ENCODE measurements at regions not wholly inside any gene's neighbourhood (a gene's known extent, or its start where the extent isn't known, plus 50 kb on each side); places are given as distances from the start of the nearest gene placed in this dataset.

DNA sequence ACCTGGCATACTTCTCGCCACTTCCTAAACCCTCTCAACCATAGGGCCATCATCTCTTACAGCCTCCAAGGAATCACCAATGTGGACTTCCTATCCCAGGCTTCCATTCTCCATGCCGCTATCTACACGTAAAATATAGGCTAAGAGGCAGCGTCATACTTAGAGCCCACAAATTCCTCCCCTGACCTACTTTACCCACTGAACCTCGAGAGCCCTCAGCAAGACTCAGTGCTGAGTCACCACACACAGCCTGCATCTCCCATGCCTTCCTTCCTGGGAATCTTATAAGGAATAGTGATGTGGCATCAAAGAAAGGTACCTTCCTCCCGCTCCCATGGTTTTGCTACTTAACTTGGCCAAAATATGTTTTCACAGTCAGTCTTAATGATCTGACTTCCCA lies 435.6 kb upstream of the NFE2L3 start:
- Histone ChIP-seq H3K36me3 (ENCODE audit: insufficient read depth, low read length) (no peaks in the 10 kb centered on the region), H2AFZ (ENCODE audit: low read length) (no peak overlapping the region), H3K9me3 (ENCODE audit: low read length) (no peaks in the 10 kb centered on the region)

DNA sequence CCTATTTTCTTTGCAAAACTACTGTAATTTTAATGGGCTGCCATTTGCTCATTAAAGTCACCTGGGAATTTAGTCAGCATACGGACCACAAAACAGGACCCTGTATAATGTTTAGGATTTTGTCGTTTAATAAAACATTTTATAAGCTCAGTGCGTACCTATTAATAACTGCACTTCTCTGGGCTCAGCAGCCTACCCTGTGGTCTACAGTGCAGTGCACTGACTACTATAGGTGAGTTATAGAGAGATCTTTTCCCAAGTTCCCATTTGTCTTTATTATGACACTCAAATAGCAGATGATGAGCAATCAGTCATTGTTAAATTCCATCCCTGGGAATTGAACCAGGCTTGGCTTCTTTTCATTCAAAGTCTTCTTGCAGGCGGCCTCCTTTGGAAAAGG lies 433.4 kb upstream of the NFE2L3 start:
- Histone ChIP-seq H3K36me3 (ENCODE audit: insufficient read depth, low read length) (no peaks in the 10 kb centered on the region), H2AFZ (ENCODE audit: low read length) (no peak overlapping the region), H3K9me3 (ENCODE audit: low read length) (no peaks in the 10 kb centered on the region), H3K27ac (ENCODE audit: low read length) (no peak overlapping the region), H3K79me2 (ENCODE audit: low read length) (no peaks in the 10 kb centered on the region), H3K27me3 (ENCODE audit: low read length) (no peaks in the 10 kb centered on the region), H3K4me1 (ENCODE audit: low read length) (no peaks in the 10 kb centered on the region), H3K4me3 (ENCODE audit: low read length) (no peak overlapping the region), H3K9ac (ENCODE audit: low read length) (no peak overlapping the region), H3K4me2 (ENCODE audit: low read depth, low read length, poor library complexity, severe bottlenecking) (no peak overlapping the region), H3K9me2 (replicated peaks; ENCODE audit: insufficient read depth, low read length) (no peaks in the 10 kb centered on the region), H4K20me1 (ENCODE audit: insufficient read depth, low read depth, low read length) (no peaks in the 10 kb centered on the region)
- DNase-seq, result no peak

More for the DNA sequence above, 435.6 kb upstream of the NFE2L3 start:
- Histone ChIP-seq H3K4me3 (ENCODE audit: low read length) (no peak overlapping the region), H3K9me2 (replicated peaks; ENCODE audit: insufficient read depth, low read length) (no peaks in the 10 kb centered on the region), H3K27me3 (ENCODE audit: low read length) (no peaks in the 10 kb centered on the region), H4K20me1 (ENCODE audit: insufficient read depth, low read depth, low read length) (no peaks in the 10 kb centered on the region), H3K4me2 (ENCODE audit: low read depth, low read length, poor library complexity, severe bottlenecking) (no peak overlapping the region), H3K9ac (ENCODE audit: low read length) (no peak overlapping the region), H3K27ac (ENCODE audit: low read length) (no peak overlapping the region), H3K4me1 (ENCODE audit: low read length) (no peaks in the 10 kb centered on the region), H3K79me2 (ENCODE audit: low read length) (no peaks in the 10 kb centered on the region)
- no peak for DNase-seq

DNA sequence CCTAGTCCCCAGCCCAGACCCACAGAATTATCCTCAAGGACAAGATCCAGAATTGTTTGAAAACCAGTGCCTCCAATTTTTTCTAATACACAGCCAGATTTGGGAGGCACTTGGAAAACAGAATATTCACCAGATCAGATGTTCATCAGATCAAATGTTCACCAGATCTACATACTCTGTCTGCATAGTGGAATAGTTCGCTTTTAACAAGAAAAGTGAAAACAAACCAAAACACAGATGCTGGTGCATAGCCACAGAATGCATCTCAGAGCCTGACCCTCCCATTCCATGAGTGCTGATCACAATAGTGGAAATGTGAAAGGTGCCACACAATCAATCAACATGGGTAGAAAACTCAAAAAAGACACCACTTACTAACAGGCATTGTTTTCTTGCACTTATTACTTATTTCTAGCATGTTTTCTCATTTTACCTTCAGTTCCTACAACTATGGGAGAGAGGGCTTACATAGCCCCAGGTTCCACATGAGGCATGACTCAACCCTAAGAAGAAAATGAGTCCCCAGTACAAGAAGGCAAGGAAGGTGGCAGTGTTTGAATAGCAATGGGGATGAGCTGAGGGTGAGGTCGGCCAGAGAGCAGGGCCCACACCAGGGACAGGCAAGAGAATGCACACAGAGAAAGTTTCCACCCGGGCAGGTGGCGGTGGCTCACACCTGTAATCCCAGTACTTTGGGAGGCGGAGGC lies 432.7 kb upstream of the NFE2L3 start:
- Histone ChIP-seq H4K20me1 (ENCODE audit: insufficient read depth, low read depth, low read length) (no peaks in the 10 kb centered on the region), H3K4me2 (ENCODE audit: low read depth, low read length, poor library complexity, severe bottlenecking) (no peak overlapping the region), H3K4me3 (ENCODE audit: low read length) (no peak overlapping the region), H3K79me2 (ENCODE audit: low read length) (no peaks in the 10 kb centered on the region), H3K27ac (ENCODE audit: low read length) (no peak overlapping the region), H3K9me3 (ENCODE audit: low read length) (no peaks in the 10 kb centered on the region), H2AFZ (ENCODE audit: low read length) (no peak overlapping the region), H3K27me3 (ENCODE audit: low read length) (no peaks in the 10 kb centered on the region), H3K9ac (ENCODE audit: low read length) (no peak overlapping the region), H3K4me1 (ENCODE audit: low read length) (no peaks in the 10 kb centered on the region), H3K9me2 (replicated peaks; ENCODE audit: insufficient read depth, low read length) (no peaks in the 10 kb centered on the region), H3K36me3 (ENCODE audit: insufficient read depth, low read length) (no peaks in the 10 kb centered on the region)
- DNase-seq, result peak; percentile 36

DNA sequence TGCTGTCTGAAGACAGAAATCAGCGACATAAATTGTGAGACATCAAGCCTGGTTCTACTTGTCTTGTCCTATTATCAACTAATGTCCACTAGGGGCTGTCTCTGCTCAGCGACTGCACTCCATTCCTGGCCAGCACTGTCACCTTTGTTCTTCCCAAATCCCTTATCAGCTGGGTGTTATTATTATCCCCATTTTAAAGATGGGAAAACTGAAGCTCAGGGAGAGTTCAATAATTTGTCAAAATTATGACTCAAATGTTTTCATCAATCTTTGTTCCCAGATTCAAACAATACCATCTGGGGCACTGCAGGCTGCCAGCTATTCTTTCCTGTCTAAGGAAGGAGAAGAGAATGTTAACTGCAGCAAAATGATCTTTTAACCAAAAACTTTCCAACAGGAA lies 431.6 kb upstream of the NFE2L3 start:
- Histone ChIP-seq H3K4me1 (ENCODE audit: low read length) (no peaks in the 10 kb centered on the region), H3K9me2 (replicated peaks; ENCODE audit: insufficient read depth, low read length) (no peaks in the 10 kb centered on the region), H2AFZ (ENCODE audit: low read length) (no peak overlapping the region), H3K4me3 (ENCODE audit: low read length) (no peak overlapping the region), H3K27ac (ENCODE audit: low read length) (no peak overlapping the region), H4K20me1 (ENCODE audit: insufficient read depth, low read depth, low read length) (no peaks in the 10 kb centered on the region), H3K9me3 (ENCODE audit: low read length) (no peaks in the 10 kb centered on the region), H3K4me2 (ENCODE audit: low read depth, low read length, poor library complexity, severe bottlenecking) (no peak overlapping the region), H3K27me3 (ENCODE audit: low read length) (no peaks in the 10 kb centered on the region), H3K9ac (ENCODE audit: low read length) (no peak overlapping the region), H3K79me2 (ENCODE audit: low read length) (no peaks in the 10 kb centered on the region), H3K36me3 (ENCODE audit: insufficient read depth, low read length) (no peaks in the 10 kb centered on the region)
- DNase-seq, result peak; percentile 55

DNA sequence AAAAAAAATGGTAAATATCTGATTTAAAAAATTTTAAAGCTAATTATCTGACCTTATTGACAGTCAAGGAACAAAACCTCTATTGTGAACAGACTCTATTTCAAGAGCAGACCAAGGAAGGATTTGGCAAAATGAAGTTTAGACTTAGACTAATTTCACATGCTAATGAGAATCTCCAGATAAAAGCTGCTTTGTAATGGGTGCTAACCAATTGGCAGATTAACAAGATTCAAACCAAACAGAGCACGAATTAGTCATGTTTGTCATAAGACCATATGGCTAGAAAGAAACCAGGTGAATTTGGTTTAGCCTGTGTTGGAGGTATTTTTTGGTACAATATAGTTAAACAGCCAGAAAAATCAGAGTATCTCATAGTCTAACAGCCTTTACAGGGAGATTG lies 429.1 kb upstream of the NFE2L3 start:
- no peaks in the 10 kb centered on the region for H3K9me3 ChIP-seq (ENCODE audit: low read length)
- H3K27me3 ChIP-seq (ENCODE audit: low read length), result no peaks in the 10 kb centered on the region
- no peak overlapping the region for H3K27ac ChIP-seq (ENCODE audit: low read length)
- no peak overlapping the region for H2AFZ ChIP-seq (ENCODE audit: low read length)
- no peaks in the 10 kb centered on the region for H3K36me3 ChIP-seq (ENCODE audit: insufficient read depth, low read length)
- no peak overlapping the region for H3K4me2 ChIP-seq (ENCODE audit: low read depth, low read length, poor library complexity, severe bottlenecking)
- no peaks in the 10 kb centered on the region for H3K4me1 ChIP-seq (ENCODE audit: low read length)
- no peak overlapping the region for H3K4me3 ChIP-seq (ENCODE audit: low read length)
- H4K20me1 ChIP-seq (ENCODE audit: insufficient read depth, low read depth, low read length), result no peaks in the 10 kb centered on the region
- no peaks in the 10 kb centered on the region for H3K79me2 ChIP-seq (ENCODE audit: low read length)
- no peak for DNase-seq
- no peaks in the 10 kb centered on the region for H3K9me2 ChIP-seq (replicated peaks; ENCODE audit: insufficient read depth, low read length)
- H3K9ac ChIP-seq (ENCODE audit: low read length), result no peak overlapping the region

GRCh38 chr7:25725451-25725850 lies 426.5 kb upstream of the NFE2L3 start:
- H3K36me3 ChIP-seq (ENCODE audit: insufficient read depth, low read length), result no peaks in the 10 kb centered on the region
- no peaks in the 10 kb centered on the region for H3K27me3 ChIP-seq (ENCODE audit: low read length)
- no peak overlapping the region for H3K4me2 ChIP-seq (ENCODE audit: low read depth, low read length, poor library complexity, severe bottlenecking)
- no peak overlapping the region for H3K9ac ChIP-seq (ENCODE audit: low read length)
- H3K27ac ChIP-seq (ENCODE audit: low read length), result no peak overlapping the region
- H3K9me3 ChIP-seq (ENCODE audit: low read length), result no peaks in the 10 kb centered on the region
- DNase-seq, result peak; percentile 26
- H4K20me1 ChIP-seq (ENCODE audit: insufficient read depth, low read depth, low read length), result no peaks in the 10 kb centered on the region
- no peak overlapping the region for H3K4me3 ChIP-seq (ENCODE audit: low read length)
- no peaks in the 10 kb centered on the region for H3K4me1 ChIP-seq (ENCODE audit: low read length)
- H2AFZ ChIP-seq (ENCODE audit: low read length), result no peak overlapping the region
- H3K9me2 ChIP-seq (replicated peaks; ENCODE audit: insufficient read depth, low read length), result no peaks in the 10 kb centered on the region
- H3K79me2 ChIP-seq (ENCODE audit: low read length), result no peaks in the 10 kb centered on the region

GRCh38 chr7:25726170-25726780 lies 425.7 kb upstream of the NFE2L3 start:
- H4K20me1 ChIP-seq (ENCODE audit: insufficient read depth, low read depth, low read length), result no peaks in the 10 kb centered on the region
- peaks cover 4% of the 10 kb centered on the region for H3K4me1 ChIP-seq (ENCODE audit: low read length)

GRCh38 chr7:25726781-25727311 lies 425.2 kb upstream of the NFE2L3 start:
- Histone ChIP-seq H3K79me2 (ENCODE audit: low read length) (no peaks in the 10 kb centered on the region), H3K9ac (ENCODE audit: low read length) (no peak overlapping the region), H3K4me3 (ENCODE audit: low read length) (no peak overlapping the region), H4K20me1 (ENCODE audit: insufficient read depth, low read depth, low read length) (no peaks in the 10 kb centered on the region), H3K36me3 (ENCODE audit: insufficient read depth, low read length) (no peaks in the 10 kb centered on the region), H2AFZ (ENCODE audit: low read length) (no peak overlapping the region), H3K9me2 (replicated peaks; ENCODE audit: insufficient read depth, low read length) (no peaks in the 10 kb centered on the region), H3K27ac (ENCODE audit: low read length) (no peak overlapping the region), H3K27me3 (ENCODE audit: low read length) (no peaks in the 10 kb centered on the region), H3K4me1 (ENCODE audit: low read length) (peaks cover 10% of the 10 kb centered on the region), H3K9me3 (ENCODE audit: low read length) (no peaks in the 10 kb centered on the region), H3K4me2 (ENCODE audit: low read depth, low read length, poor library complexity, severe bottlenecking) (no peak overlapping the region)
- peak; percentile 32 for DNase-seq

More at GRCh38 chr7:25726170-25726780, 425.7 kb upstream of the NFE2L3 start:
- no peak overlapping the region for H3K4me2 ChIP-seq (ENCODE audit: low read depth, low read length, poor library complexity, severe bottlenecking)
- H3K36me3 ChIP-seq (ENCODE audit: insufficient read depth, low read length), result no peaks in the 10 kb centered on the region
- peak; percentile 15 for DNase-seq
- no peaks in the 10 kb centered on the region for H3K9me2 ChIP-seq (replicated peaks; ENCODE audit: insufficient read depth, low read length)
- no peaks in the 10 kb centered on the region for H3K9me3 ChIP-seq (ENCODE audit: low read length)
- H3K9ac ChIP-seq (ENCODE audit: low read length), result no peak overlapping the region
- no peak overlapping the region for H3K4me3 ChIP-seq (ENCODE audit: low read length)
- H3K27ac ChIP-seq (ENCODE audit: low read length), result no peak overlapping the region
- no peaks in the 10 kb centered on the region for H3K79me2 ChIP-seq (ENCODE audit: low read length)
- no peaks in the 10 kb centered on the region for H3K27me3 ChIP-seq (ENCODE audit: low read length)
- H2AFZ ChIP-seq (ENCODE audit: low read length), result no peak overlapping the region
